OCI-LY1 (cell line): ENCODE measurements at regions not wholly inside any gene's neighbourhood (a gene's known extent, or its start where the extent isn't known, plus 50 kb on each side); places are given as distances from the start of the nearest gene placed in this dataset.

Experiments
- EZH2 ChIP-seq: fragments of 200-600 bp; sonication (generic), shearing (Covaris generic); IDR thresholded peaks from 2 replicates; pipeline ENCODE4 v1.8.0; 2017; ENCODE audit warnings: borderline replicate concordance, mixed run types, mild to moderate bottlenecking, antibody characterized with exemption, low read length, moderate library complexity, mixed read lengths
- TF ChIP-seq, protein P1 (sequence below): fragments of 200-600 bp; sonication (generic), shearing (Covaris generic); IDR thresholded peaks from 2 replicates; pipeline ENCODE4 v1.5.1; 2017; ENCODE audit warnings: mild to moderate bottlenecking, antibody characterized with exemption, low read length, moderate library complexity, mixed read lengths

DNA sequence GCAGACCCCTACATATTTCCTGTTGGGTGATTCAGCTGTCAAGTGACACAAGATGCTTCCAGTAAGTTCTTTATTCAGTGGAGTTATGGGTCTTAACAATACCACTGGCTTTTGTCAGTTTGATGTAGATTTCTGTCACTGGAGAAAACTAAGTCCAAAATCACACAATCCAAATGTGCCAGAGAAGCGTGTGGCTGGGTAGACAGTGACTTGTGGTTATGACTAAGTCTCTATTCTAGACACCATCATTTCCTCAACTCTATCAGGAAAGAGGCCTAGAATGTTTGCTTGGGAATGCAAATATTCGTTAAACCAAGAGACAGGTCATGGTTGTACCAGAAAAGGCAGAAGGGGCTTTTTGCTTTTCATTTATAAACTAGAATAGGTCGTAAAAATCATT is 54.4 kb upstream of the HS3ST1 start:
- TF ChIP-seq, protein P1, sequence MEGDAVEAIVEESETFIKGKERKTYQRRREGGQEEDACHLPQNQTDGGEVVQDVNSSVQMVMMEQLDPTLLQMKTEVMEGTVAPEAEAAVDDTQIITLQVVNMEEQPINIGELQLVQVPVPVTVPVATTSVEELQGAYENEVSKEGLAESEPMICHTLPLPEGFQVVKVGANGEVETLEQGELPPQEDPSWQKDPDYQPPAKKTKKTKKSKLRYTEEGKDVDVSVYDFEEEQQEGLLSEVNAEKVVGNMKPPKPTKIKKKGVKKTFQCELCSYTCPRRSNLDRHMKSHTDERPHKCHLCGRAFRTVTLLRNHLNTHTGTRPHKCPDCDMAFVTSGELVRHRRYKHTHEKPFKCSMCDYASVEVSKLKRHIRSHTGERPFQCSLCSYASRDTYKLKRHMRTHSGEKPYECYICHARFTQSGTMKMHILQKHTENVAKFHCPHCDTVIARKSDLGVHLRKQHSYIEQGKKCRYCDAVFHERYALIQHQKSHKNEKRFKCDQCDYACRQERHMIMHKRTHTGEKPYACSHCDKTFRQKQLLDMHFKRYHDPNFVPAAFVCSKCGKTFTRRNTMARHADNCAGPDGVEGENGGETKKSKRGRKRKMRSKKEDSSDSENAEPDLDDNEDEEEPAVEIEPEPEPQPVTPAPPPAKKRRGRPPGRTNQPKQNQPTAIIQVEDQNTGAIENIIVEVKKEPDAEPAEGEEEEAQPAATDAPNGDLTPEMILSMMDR = no peak
- TF ChIP-seq EZH2 = no peak
